Right atrium auricular region (tissue), 2 donors: ENCODE measurements at regions not wholly inside any gene's neighbourhood (a gene's known extent, or its start where the extent isn't known, plus 50 kb on each side); places are given as distances from the start of the nearest gene placed in this dataset.

Source experiments
- DNase-seq: peaks from one replicate; pipeline ENCODE4 v3.0.0-alpha.2; 2019; ENCODE audit warnings: low spot score
- H3K27ac ChIP-seq, 2 donors: fragments of 200-600 bp; sonication (generic); 1 replicate in 1 of 2; 2 replicates in 1 of 2; pipeline ENCODE4 v1.5.1; 2016 to 2019
- H3K27me3 ChIP-seq, 2 donors: fragments of 200-600 bp; sonication (generic); one replicate each; pipeline versions ENCODE4 v1.5.1 to v1.6.0; 2017 to 2019
- H3K36me3 ChIP-seq: fragments of 200-600 bp; sonication (generic); one replicate; pipeline ENCODE4 v1.5.1; 2016
- H3K4me1 ChIP-seq, 2 donors: fragments of 200-600 bp; sonication (generic); one replicate each; pipeline versions ENCODE4 v1.5.1 to v1.6.0; 2017 to 2019
- H3K4me3 ChIP-seq, 2 donors: fragments of 200-600 bp; sonication (generic); 1 replicate in 1 of 2; 2 replicates in 1 of 2; pipeline ENCODE4 v1.5.1; 2017 to 2019; ENCODE audit warnings: mild to moderate bottlenecking in 1 of 2, moderate library complexity in 1 of 2
- H3K9me3 ChIP-seq, 2 donors: fragments of 200-600 bp; sonication (generic); one replicate each; pipeline ENCODE4 v1.5.1; 2019
- CTCF ChIP-seq, 2 donors: fragments of 200-600 bp; sonication (generic); IDR thresholded peaks; one replicate each; pipeline ENCODE4 v1.5.1; 2019; ENCODE audit warnings: antibody characterized with exemption in 2 of 2

- no peak for DNase-seq
- Histone ChIP-seq H3K27me3 (no peaks in the 10 kb centered on the region), H3K27ac (no peak overlapping the region)
Measured at GRCh38 chr18:71899183-71899582, 645.0 kb downstream of the CBLN2 start.

DNA sequence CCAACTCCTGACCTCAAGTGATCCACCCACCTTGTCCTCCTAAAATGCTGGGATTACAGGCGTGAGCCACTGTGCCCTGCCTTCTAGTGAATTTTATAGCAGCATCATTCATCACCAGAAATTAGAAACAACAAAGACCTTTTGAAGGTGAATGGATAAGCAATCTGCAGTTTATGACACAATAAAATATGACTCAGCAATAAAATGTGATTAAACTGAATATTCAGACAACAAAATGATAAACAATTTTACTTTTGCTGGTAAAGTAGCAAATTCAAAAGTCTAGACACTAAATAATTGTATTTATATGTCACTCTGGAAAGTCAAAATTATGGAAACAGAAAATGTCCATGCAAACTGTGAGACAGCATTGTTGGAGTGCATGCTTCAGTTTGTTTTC lies 656.6 kb downstream of the CBLN2 start:
- Histone ChIP-seq H3K27me3 (no peaks in the 10 kb centered on the region), H3K4me3 (no peak overlapping the region), H3K27ac (no peak overlapping the region), H3K36me3 (no peaks in the 10 kb centered on the region), H3K4me1 (no peaks in the 10 kb centered on the region), H3K9me3 (no peaks in the 10 kb centered on the region)
- no peak for TF ChIP-seq CTCF (IDR thresholded peaks at IDR 0.05)
- no peak for DNase-seq

More at GRCh38 chr18:71899183-71899582, 645.0 kb downstream of the CBLN2 start:
- no peaks in the 10 kb centered on the region for H3K36me3 ChIP-seq
- H3K9me3 ChIP-seq = no peaks in the 10 kb centered on the region
- H3K4me3 ChIP-seq = no peak overlapping the region
- H3K4me1 ChIP-seq = no peaks in the 10 kb centered on the region
- no peak for TF ChIP-seq CTCF (IDR thresholded peaks at IDR 0.05)

GRCh38 chr18:71878226-71878625 lies 665.9 kb downstream of the CBLN2 start:
- Histone ChIP-seq H3K4me3 (no peak overlapping the region), H3K27ac (no peak overlapping the region), H3K36me3 (no peaks in the 10 kb centered on the region), H3K9me3 (no peaks in the 10 kb centered on the region), H3K4me1 (no peaks in the 10 kb centered on the region), H3K27me3 (no peaks in the 10 kb centered on the region)
- no peak for DNase-seq
- TF ChIP-seq CTCF (IDR thresholded peaks at IDR 0.05) = no peak

GRCh38 chr18:71873695-71874094 lies 670.4 kb downstream of the CBLN2 start:
- no peak for DNase-seq
- no peaks in the 10 kb centered on the region for H3K4me1 ChIP-seq
- no peak overlapping the region for H3K27ac ChIP-seq
- H3K4me3 ChIP-seq = no peak overlapping the region
- no peaks in the 10 kb centered on the region for H3K27me3 ChIP-seq
- no peaks in the 10 kb centered on the region for H3K36me3 ChIP-seq
- H3K9me3 ChIP-seq = no peaks in the 10 kb centered on the region
- no peak for TF ChIP-seq CTCF (IDR thresholded peaks at IDR 0.05)

GRCh38 chr18:71865888-71866287 lies 678.3 kb downstream of the CBLN2 start:
- no peaks in the 10 kb centered on the region for H3K4me1 ChIP-seq
- H3K9me3 ChIP-seq = no peaks in the 10 kb centered on the region
- no peak for TF ChIP-seq CTCF (IDR thresholded peaks at IDR 0.05)
- no peaks in the 10 kb centered on the region for H3K27me3 ChIP-seq
- H3K4me3 ChIP-seq = no peak overlapping the region
- DNase-seq = no peak
- H3K27ac ChIP-seq = no peak overlapping the region
- H3K36me3 ChIP-seq = no peaks in the 10 kb centered on the region

GRCh38 chr18:71850602-71851001 lies 693.5 kb downstream of the CBLN2 start:
- Histone ChIP-seq H3K9me3 (no peaks in the 10 kb centered on the region), H3K36me3 (no peaks in the 10 kb centered on the region), H3K4me3 (no peak overlapping the region), H3K27me3 (no peaks in the 10 kb centered on the region), H3K4me1 (no peaks in the 10 kb centered on the region), H3K27ac (no peak overlapping the region)
- no peak for TF ChIP-seq CTCF (IDR thresholded peaks at IDR 0.05)
- no peak for DNase-seq
